Endothelial cell of umbilical vein (primary cell): ENCODE measurements at regions not wholly inside any gene's neighbourhood (a gene's known extent, or its start where the extent isn't known, plus 50 kb on each side); places are given as distances from the start of the nearest gene placed in this dataset.

ENCODE experiments used
- BruUV-seq: library from RNA; stranded (reverse); fragments of 400-500 nt; replicated peaks from 2 replicates; lab custom pipeline; 2021; lab: Mats Ljungman, UMichigan
- CTCF ChIA-PET: fragments of 300-600, 350-600 bp; sonication (Branson Sonifier 250); formaldehyde crosslinking; loops from one replicate; lab custom pipeline; 2021; ENCODE audit warnings: antibody characterized with exemption, inconsistent platforms; lab: Charles Lee
- POLR2A ChIA-PET: fragments of 300-600, 350-600 bp; sonication (Branson Sonifier 250); formaldehyde crosslinking; loops from one replicate; lab custom pipeline; 2021; ENCODE audit warnings: antibody characterized with exemption, inconsistent platforms; lab: Charles Lee
- DNase-seq: peaks from one replicate; pipeline ENCODE4 v3.0.0-alpha.2; 2011; ENCODE audit warnings: low read depth, low spot score
- FAIRE-seq: peaks from 2 replicates; lab custom pipeline; 2011; peaks lifted over from hg19 to GRCh38; lab: Jason Lieb, UNC
- H2AFZ ChIP-seq: 2 replicates; pipeline ENCODE4 v1.6.0; 2012; ENCODE audit warnings: low read depth, low read length, control low read depth, inconsistent platforms
- H3K27ac ChIP-seq: 2 replicates; pipeline ENCODE4 v1.5.1; 2011; ENCODE audit warnings: low read depth, mild to moderate bottlenecking, control low read depth, low read length, moderate library complexity; ENCODE audit not compliant: insufficient read depth
- H3K27me3 ChIP-seq, 2 experiments: 2 replicates each; pipeline versions ENCODE4 v1.6.0 to v1.6.1; 2011; ENCODE audit warnings: low read length in 2 of 2, mixed read lengths in 1 of 2; ENCODE audit not compliant: control insufficient read depth in 2 of 2, insufficient read depth in 2 of 2
- H3K36me3 ChIP-seq, 2 experiments: 2 replicates in 1 of 2; 3 replicates in 1 of 2; pipeline ENCODE4 v1.5.1; 2011; ENCODE audit warnings: low read length in 2 of 2, mild to moderate bottlenecking in 1 of 2, moderate library complexity in 1 of 2; ENCODE audit not compliant: control insufficient read depth in 2 of 2, insufficient read depth in 2 of 2; ENCODE audit errors: extremely low read depth in 1 of 2
- H3K4me1 ChIP-seq: 3 replicates; pipeline ENCODE4 v1.5.1; 2011; ENCODE audit warnings: mild to moderate bottlenecking, low read length; ENCODE audit not compliant: control insufficient read depth, insufficient read depth; ENCODE audit errors: extremely low read depth
- H3K4me2 ChIP-seq: 2 replicates; pipeline ENCODE4 v1.6.1; 2011; ENCODE audit warnings: low read length, control low read depth, mixed read lengths; ENCODE audit not compliant: insufficient read depth
- H3K4me3 ChIP-seq, 3 experiments: fragments of 200-600 bp in 1 of 3; sonication (generic), shearing (Covaris generic) in 1 of 3; replicated peaks in 1 of 3; 2 replicates each; pipeline ENCODE4 v1.5.1; 2011 to 2016; ENCODE audit warnings: control low read depth in 3 of 3, low read length in 3 of 3, mild to moderate bottlenecking in 2 of 3, inconsistent platforms in 1 of 3, low read depth in 1 of 3, moderate library complexity in 1 of 3; ENCODE audit not compliant: insufficient read depth in 1 of 3
- H3K79me2 ChIP-seq: 2 replicates; pipeline ENCODE4 v1.6.0; 2012; ENCODE audit warnings: low read length, inconsistent platforms; ENCODE audit not compliant: control insufficient read depth, insufficient read depth
- H3K9ac ChIP-seq: replicated peaks from 2 replicates; pipeline ENCODE3; 2011; ENCODE audit warnings: low read length, control low read depth; ENCODE audit not compliant: insufficient read depth; ENCODE audit errors: extremely low read depth
- H3K9me1 ChIP-seq: replicated peaks from 3 replicates; pipeline ENCODE4 v1.6.0; 2011; ENCODE audit warnings: mild to moderate bottlenecking, low read length; ENCODE audit not compliant: control insufficient read depth, insufficient read depth; ENCODE audit errors: extremely low read depth
- H3K9me3 ChIP-seq: replicated peaks from 2 replicates; pipeline ENCODE4 v1.5.1; 2012; ENCODE audit warnings: low read length, inconsistent platforms; ENCODE audit not compliant: control insufficient read depth, insufficient read depth
- H4K20me1 ChIP-seq: replicated peaks from 2 replicates; pipeline ENCODE3; 2011; ENCODE audit warnings: mild to moderate bottlenecking, low read length; ENCODE audit not compliant: control insufficient read depth, insufficient read depth; ENCODE audit errors: extremely low read depth
- FOS ChIP-seq: IDR thresholded peaks from 2 replicates; pipeline ENCODE4 v1.6.1; 2011; ENCODE audit warnings: mild to moderate bottlenecking, low read length, moderate library complexity, borderline replicate concordance; ENCODE audit not compliant: insufficient read depth
- GATA2 ChIP-seq: IDR thresholded peaks from 2 replicates; pipeline ENCODE4 v1.7.0; 2011; ENCODE audit warnings: low read depth, mild to moderate bottlenecking, moderate library complexity, mixed read lengths, low read length; ENCODE audit not compliant: insufficient read length, insufficient read depth
- JUN ChIP-seq: IDR thresholded peaks from 2 replicates; pipeline ENCODE4 v1.6.1; 2011; ENCODE audit warnings: borderline replicate concordance, low read depth; ENCODE audit not compliant: insufficient read length, insufficient read depth
- POLR2A ChIP-seq: IDR thresholded peaks from 2 replicates; pipeline ENCODE4 v1.6.1; 2012; ENCODE audit warnings: low read depth, mild to moderate bottlenecking, control low read depth, low read length
- POLR2AphosphoS5 ChIP-seq: IDR thresholded peaks from 2 replicates; pipeline ENCODE4 v1.6.1; 2012; ENCODE audit warnings: low read depth, mild to moderate bottlenecking, control low read depth, low read length, moderate library complexity; ENCODE audit not compliant: insufficient read depth
- dilution Hi-C: fragments of 300-500 bp; cut with MboI; formaldehyde crosslinking; loops from one replicate; pipeline ENCODE4 v1.15.0; 2019; ENCODE audit warnings: low sequenced_read_pairs; ENCODE audit not compliant: extremely low pct_ligation_motif_present
- intact Hi-C: fragments of 100-400 bp; cut with micrococcal nuclease; formaldehyde crosslinking; loops from one replicate; pipeline ENCODE4 v1.10.0; 2022
- TF ChIP-seq, protein P1 (sequence below): IDR thresholded peaks from 2 replicates; pipeline ENCODE4 v1.6.1; 2011; ENCODE audit not compliant: insufficient read depth, insufficient read length

- Histone ChIP-seq H3K27ac (no peak overlapping the region), H3K4me3 (no peak overlapping the region), H2AFZ (no peak overlapping the region), H3K4me1 (peaks cover 2% of the 10 kb centered on the region), H3K27me3 (no peaks in the 10 kb centered on the region), H3K9ac (no peak overlapping the region), H4K20me1 (no peaks in the 10 kb centered on the region), H3K36me3 (no peaks in the 10 kb centered on the region), H3K9me3 (no peaks in the 10 kb centered on the region), H3K9me1 (no peaks in the 10 kb centered on the region), H3K4me2 (no peak overlapping the region), H3K79me2 (no peaks in the 10 kb centered on the region)
- intact Hi-C loops (no loop called here), dilution Hi-C loops (no loop called here)
- TF ChIP-seq JUN (no peak), FOS (no peak), POLR2A (no peak)
- POLR2A ChIA-PET: no interaction called here
- FAIRE-seq (no peak), DNase-seq (no peak)
- BruUV-seq: no TSS peak
- CTCF ChIA-PET: interaction anchor here (0.6 kb wide), 1 partner anchor 30 kb away, joined by 3 read pairs; no protein-coding TSS in a partner anchor
Measured at GRCh38 chr16:72475688-72476087, 303.7 kb upstream of the PMFBP1 start.

DNA sequence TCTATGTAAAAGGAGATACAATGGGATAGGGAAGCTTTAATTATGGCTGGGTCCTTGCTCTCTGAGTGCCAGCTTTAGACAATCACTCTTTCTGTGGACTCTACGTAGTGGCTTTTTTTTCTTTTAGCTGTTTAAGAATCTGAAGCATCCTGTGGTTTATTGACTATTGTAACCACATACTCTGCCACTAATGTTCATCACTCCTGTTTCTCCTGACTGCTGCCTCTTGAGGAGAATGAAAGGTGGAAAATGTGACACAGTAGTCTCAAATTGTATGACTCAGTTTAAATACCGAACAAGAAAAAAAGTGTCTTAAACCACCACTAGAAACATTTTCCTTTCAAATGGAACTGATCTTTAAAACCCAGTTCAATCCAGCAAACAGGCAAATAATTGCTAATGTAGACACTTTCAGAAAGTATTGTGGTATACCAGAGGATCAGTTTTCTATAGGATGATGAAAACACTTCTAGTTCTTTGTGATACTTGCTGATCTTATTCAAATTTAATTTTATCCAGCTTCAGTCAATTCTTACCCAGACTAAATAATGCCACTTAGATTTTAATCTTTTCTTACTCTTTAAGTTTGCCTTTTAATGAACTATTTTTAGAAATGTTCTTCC lies 302.7 kb upstream of the PMFBP1 start:
- no peak overlapping the region for H3K4me3 ChIP-seq
- H3K79me2 ChIP-seq: no peaks in the 10 kb centered on the region
- FAIRE-seq: no peak
- H2AFZ ChIP-seq: no peak overlapping the region
- ChIA-PET CTCF (interaction anchor here (0.5 to 1.9 kb wide), 4 partner anchors 12 to 1096 kb away, joined by 3 to 5 read pairs (median 3); no protein-coding TSS in a partner anchor), POLR2A (no interaction called here)
- no peaks in the 10 kb centered on the region for H3K9me3 ChIP-seq
- no peaks in the 10 kb centered on the region for H3K27me3 ChIP-seq
- no peak overlapping the region for H3K9ac ChIP-seq
- H3K4me1 ChIP-seq: no peaks in the 10 kb centered on the region
- no TSS peak for BruUV-seq
- no peak overlapping the region for H3K4me2 ChIP-seq
- no peaks in the 10 kb centered on the region for H3K36me3 ChIP-seq
- no peaks in the 10 kb centered on the region for H4K20me1 ChIP-seq
- no peak overlapping the region for H3K27ac ChIP-seq
- TF ChIP-seq, protein P1, sequence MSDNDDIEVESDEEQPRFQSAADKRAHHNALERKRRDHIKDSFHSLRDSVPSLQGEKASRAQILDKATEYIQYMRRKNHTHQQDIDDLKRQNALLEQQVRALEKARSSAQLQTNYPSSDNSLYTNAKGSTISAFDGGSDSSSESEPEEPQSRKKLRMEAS: no peak
- no peak for TF ChIP-seq POLR2AphosphoS5
- TF ChIP-seq GATA2: no peak
- no peak for TF ChIP-seq POLR2A
- peak; percentile 23 for DNase-seq
- intact Hi-C loops (no loop called here), dilution Hi-C loops (loop anchor here (25.0 kb wide), 1 partner anchor 337 kb away; no protein-coding TSS in a partner anchor)
- H3K9me1 ChIP-seq: no peaks in the 10 kb centered on the region
